Embryonic facial prominence (tissue), 1 donor: ENCODE measurements at regions not wholly inside any gene's neighbourhood (a gene's known extent, or its start where the extent isn't known, plus 50 kb on each side); places are given as distances from the start of the nearest gene placed in this dataset.
A peak's percentile ranks its signal among the peaks of the same experiment; 100 is the strongest.
"Not testable (repeated sequence)": the region's sequence is repeated elsewhere in the genome, so short reads cannot be mapped to it uniquely, and the experiment has no call there.

Experiments used
- DNase-seq: peaks from one replicate; pipeline ENCODE4 v3.0.0-alpha.2; 2016; ENCODE audit errors: extremely low spot score

DNA sequence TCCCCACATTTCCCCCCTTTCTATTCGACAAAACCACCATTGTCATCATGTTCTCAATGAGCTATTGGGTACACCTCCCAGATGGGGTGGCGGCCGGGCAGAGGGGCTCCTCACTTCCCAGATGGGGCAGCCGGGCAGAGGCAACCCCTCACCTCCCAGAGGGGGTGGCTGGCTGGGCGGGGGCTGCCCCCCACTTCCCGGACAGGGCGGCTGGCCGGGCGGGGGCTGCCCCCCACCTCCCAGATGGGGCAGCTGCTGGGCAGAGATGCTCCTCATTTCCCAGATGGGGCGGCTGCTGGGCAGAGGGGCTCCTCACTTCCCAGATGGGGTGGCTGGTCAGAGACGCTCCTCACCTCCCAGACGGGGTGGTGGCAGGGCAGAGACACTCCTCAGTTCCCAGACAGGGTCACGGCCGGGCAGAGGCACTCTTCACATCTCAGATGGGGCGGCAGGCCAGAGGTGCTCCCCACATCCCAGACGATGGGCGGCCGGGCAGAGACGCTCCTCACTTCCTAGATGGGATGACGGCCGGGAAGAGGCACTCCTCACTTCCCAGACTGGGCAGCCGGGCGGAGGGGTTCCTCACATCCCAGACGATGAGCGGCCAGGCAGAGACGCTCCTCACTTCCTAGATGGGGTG is 221.5 kb downstream of the NNT start:
- DNase-seq, result not testable (repeated sequence)

DNA sequence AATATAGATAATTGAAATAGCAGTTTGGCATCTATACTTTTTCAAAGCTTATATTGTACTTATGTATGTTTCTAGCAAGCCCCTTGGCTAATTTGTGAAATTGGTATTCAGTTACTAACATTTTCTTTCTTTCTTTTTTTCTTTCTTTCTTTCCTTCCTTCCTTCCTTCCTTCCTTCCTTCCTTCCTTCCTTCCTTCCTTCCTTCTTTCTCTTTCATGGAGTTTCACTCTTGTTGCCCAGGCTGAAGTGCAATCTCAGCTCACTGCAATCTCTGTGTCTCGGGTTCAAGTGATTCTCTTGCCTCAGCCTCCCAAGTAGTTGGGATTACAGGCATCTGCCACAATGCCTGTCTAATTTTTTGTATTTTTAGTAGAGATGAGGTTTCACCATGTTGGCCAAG is 215.4 kb downstream of the NNT start:
- not testable (repeated sequence) for DNase-seq

DNA sequence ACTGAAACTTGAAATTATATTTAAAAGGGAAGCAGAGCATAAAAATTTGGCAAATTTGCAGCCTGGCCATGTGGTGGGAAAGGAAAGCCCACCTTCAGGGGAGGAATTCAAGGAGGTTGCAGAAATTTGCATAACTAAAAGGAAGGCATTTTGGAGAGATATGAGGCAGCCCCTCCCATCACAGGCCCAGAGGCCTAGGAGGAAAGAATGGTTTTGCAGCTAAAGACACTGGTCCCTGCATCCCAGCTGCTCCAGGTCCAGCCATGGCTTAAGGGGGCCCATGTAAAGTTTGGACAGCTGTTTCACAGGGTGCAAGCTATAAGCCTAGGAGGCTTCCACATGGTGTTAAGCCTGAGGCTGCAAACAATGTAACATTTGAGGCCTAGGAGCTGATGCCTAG is 212.5 kb downstream of the NNT start:
- DNase-seq, result no peak

DNA sequence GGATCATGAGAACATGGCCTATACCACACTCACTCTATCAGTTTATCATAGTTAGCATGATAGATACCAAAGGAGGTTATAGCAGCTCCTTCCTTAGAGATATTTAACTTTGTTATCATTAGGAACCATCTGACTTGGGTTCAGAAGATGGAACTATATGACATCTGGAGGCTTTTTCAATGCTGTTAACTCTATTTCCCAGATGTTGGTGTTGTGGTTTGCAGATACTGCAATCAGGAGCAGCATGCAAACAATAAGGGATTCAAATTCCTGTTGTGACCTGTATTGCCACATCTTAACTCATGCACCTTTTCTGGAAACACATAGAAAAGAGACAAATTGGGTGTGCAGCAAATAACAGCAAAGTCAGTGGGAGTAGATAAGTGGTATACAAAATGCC is 201.7 kb downstream of the NNT start:
- DNase-seq, result no peak

GRCh38 chr5:43804041-43804440 is 201.1 kb downstream of the NNT start:
- no peak for DNase-seq

GRCh38 chr5:43802651-43803050 is 199.7 kb downstream of the NNT start:
- no peak for DNase-seq

DNA sequence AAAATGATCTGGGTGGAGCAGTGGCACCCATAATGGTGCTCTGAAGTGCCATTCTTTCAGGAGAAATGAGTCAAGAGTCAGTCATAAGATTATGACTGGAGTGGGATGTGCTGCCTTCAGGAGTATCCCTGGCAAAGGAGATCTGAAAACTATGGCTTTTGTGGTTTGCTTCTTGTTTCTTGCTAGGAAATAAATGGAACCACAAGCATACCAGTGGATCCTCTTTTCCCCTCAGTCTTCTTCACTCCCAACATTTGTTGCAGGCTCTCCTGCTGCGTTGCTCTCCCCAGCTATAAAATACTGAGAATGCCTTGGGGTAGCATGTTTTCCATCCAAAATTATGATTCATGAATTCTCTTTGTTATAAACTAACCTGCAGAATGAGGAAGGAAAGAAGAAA is 199.1 kb downstream of the NNT start:
- no peak for DNase-seq

DNA sequence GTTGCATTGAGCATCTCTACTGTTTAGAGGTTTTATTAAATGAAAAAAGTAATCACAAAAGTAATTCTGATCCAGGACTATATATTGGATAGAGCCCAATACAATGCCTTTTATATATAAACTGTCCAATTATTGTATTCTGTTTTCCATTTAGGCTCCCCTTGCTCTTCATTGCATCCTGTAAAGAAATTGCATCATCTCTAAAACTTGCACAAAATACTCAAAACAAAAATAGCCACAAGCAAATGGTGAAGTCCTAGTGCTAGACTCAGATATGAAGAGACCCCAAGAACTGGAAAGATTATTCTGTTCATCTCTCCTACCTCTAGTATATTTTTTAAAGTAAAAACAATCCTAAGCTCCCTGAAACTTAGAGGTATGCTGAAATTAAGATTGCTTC is 195.8 kb downstream of the NNT start:
- DNase-seq, result no peak

GRCh38 chr5:43791880-43792279 is 188.9 kb downstream of the NNT start:
- not testable (repeated sequence) for DNase-seq

GRCh38 chr5:43785198-43785597 is 182.2 kb downstream of the NNT start:
- DNase-seq, result no peak

- no peak for DNase-seq
Measured at GRCh38 chr5:43780586-43780985, 177.6 kb downstream of the NNT start.

GRCh38 chr5:43774881-43775399 is 172.0 kb downstream of the NNT start:
- no peak for DNase-seq

DNA sequence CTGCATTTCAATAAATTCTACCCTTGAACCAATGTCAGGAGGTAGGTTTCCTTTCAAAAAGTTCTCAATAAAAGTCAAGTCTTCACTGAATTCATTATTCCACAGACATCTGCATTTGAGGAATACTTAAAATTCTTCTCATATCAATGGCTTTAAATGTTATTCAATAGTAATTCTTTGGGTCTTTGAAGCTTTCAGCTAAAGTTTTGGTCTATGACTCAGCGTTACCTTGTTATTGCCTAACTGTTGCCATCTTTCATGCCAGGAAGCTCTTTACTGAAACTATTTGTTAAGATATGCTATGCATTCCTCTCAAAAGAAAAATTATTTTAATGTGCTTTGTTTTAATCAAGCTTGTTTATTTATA is 170.5 kb downstream of the NNT start:
- no peak for DNase-seq

DNA sequence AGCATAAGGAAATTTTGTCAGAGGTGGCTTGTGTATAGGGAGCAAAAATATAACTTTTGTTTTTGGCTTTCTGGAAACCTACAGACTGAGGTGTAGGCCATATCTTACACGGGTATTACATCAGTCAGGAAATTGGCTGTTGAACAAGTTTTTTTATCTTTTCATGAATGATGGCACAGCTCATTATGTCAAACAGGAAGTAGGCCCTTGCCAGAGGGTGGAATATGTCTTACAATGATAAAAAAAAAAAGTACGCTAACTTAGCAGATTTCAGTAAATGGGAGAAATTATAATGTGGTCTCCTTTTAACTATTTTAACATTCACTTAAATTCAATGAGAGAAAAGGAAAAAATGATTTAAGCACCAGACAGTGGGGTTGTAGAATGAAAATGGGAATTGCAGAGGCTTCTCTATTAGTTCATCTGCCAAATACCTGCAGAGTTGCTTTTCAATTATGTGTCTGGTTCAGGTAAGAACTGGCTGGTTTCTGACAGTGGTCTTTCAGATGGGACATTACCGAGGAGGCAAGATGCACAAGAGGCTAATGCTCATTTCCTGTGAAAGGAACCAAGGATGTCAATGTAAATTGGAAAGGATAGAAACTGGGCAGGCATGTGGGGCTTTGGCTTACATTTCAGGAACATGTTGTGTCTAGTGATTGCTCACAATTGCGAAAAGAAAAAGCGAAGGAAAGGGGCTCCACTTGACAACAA is 169.9 kb downstream of the NNT start:
- no peak for DNase-seq

DNA sequence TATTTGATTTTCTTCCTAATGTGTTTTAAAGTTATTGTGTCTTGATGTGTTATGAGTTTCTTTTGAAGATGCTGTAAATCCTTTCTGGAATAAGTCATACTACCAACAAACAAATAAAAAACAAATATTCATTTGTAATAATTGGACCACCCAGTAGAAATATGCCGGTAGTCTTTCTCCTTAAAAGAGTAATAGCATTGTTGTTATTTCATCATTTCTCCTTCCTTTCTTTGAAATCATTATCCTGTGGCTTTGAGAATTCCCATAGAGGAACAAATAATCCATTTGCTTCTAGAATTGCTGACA is 169.4 kb downstream of the NNT start:
- DNase-seq, result no peak

- DNase-seq, result no peak
Measured at GRCh38 chr5:43771611-43772031, 168.6 kb downstream of the NNT start.

DNA sequence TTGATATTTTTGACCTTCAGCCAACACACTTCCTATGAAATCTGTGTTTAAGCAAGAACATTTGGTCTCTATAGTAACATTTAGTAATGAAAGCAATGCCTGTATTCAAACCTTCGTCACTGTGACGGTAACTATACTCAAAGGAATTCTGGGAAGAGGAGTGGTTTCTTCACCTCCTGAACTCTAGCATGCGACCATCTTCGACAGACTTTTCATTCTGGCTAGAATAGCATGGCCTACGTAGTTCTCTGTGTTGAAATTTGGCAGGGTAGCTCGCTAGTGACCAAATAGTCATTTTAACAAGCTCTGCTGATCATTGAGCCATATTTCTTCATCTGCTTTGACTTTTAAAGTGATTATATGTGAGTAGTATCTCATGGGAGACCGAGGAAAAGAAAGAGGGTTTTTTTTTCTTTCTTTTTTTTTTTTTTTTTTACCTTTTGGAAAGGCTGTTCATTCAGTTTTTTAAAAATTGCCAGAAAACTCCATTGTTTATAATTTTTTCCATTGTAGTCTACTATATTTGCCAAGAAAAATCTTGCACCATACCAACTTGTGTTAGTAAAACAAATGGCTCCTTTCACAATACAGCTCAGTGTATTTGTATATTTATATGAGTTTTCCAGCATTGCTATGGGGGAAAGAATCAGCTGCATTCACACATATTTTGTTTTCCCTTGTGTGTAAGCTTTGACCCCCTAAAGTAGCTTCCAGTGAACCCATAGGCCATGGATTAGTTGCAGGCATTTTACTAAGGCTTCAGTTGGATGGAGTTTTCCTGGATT is 166.8 kb downstream of the NNT start:
- peak; percentile 79 for DNase-seq
